Adrenal gland (tissue), 9 donors: ENCODE measurements at regions not wholly inside any gene's neighbourhood (a gene's known extent, or its start where the extent isn't known, plus 50 kb on each side); places are given as distances from the start of the nearest gene placed in this dataset.

Experiments
- DNase-seq, 7 donors: peaks; one replicate each; pipeline ENCODE4 v3.0.0-alpha.2; 2019 to 2020
- H3K27ac ChIP-seq, 5 donors: fragments of 200-600 bp; sonication (generic) in 4 of 5; 1 replicate in 3 of 5; 2 replicates in 2 of 5; pipeline versions ENCODE4 v1.5.1 to v1.8.0; 2016 to 2020; ENCODE audit warnings: mild to moderate bottlenecking in 1 of 5
- H3K27me3 ChIP-seq: fragments of 200-600 bp; 2 replicates; pipeline ENCODE4 v1.8.0; 2021
- H3K36me3 ChIP-seq, 2 donors: fragments of 200-600 bp; replicated peaks in 1 of 2; 1 replicate in 1 of 2; 2 replicates in 1 of 2; pipeline versions ENCODE4 v1.5.1 to v1.8.0; 2018 to 2022
- H3K4me1 ChIP-seq, 2 donors: fragments of 200-600 bp; replicated peaks in 1 of 2; 1 replicate in 1 of 2; 2 replicates in 1 of 2; pipeline versions ENCODE4 v1.5.1 to v1.8.0; 2018 to 2021
- H3K4me3 ChIP-seq, 4 donors: fragments of 200-600 bp; sonication (generic) in 3 of 4; one replicate each; pipeline ENCODE4 v1.5.1; 2016 to 2018
- H3K9me3 ChIP-seq, 3 donors: fragments of 200-600 bp; sonication (generic) in 1 of 3; replicated peaks in 1 of 3; 1 replicate in 2 of 3; 2 replicates in 1 of 3; pipeline versions ENCODE4 v1.5.1 to v1.8.0; 2016 to 2021
- CTCF ChIP-seq, 6 experiments: fragments of 450-650 bp in 4 of 6; fragments of 200-600 bp in 2 of 6; sonication (generic) in 1 of 6; IDR thresholded peaks; 1 replicate in 5 of 6; 2 replicates in 1 of 6; pipeline versions ENCODE4 v1.5.1 to v1.8.0; 2016 to 2021; ENCODE audit warnings: antibody characterized with exemption in 6 of 6, mild to moderate bottlenecking in 2 of 6, moderate library complexity in 1 of 6
- POLR2A ChIP-seq, 2 donors: fragments of 450-650 bp; IDR thresholded peaks; one replicate each; pipeline ENCODE4 v1.6.1; 2017; ENCODE audit warnings: antibody characterized with exemption in 2 of 2, mild to moderate bottlenecking in 2 of 2, moderate library complexity in 1 of 2
- WGBS, 4 donors: extraction: QIAGEN DNeasy Blood & Tissue Kit in 2 of 4; methylation state at CpG; one replicate each; pipeline versions ENCODE4 v1.1.5 to v1.1.7; 2013 to 2017; 5-methylcytosine and 5-hydroxymethylcytosine counted together
- intact Hi-C, 2 donors: fragments of 100-400 bp; cut with DNase I; formaldehyde crosslinking; loops; one replicate each; pipeline versions ENCODE4 v1.14.1 to v1.15.0; 2022 to 2023
- donor health status: healthy with polysubstance abuse.
- donor health status: Bipolar disorder and iron deficiency.
- donor health status: DM: yes; HTN: yes; CAD: no.
- donor health status: DM: no; HTN: no; CAD: no.
- donor health status: DM: no; HTN: no; CAD: no.

DNA sequence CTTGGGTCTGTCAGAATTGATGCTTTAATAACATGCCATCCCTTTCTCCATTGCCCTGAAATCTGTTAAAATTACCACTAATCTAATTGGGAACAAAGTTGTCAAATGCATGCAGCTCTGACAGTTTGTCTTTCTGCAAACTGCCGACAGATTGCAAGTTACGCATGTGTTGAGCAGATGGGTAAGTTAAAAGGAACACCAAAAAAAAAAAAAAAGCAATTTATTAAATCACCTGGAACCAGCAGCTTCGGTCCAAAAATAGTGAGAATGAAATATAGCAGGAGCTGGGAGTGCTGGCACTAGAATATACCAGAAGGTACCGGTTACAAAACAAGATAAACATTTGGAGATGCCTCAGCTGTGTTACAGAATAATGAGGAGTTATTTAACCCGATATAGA, 149.6 kb upstream of the C1orf87 start:
- intact Hi-C loops: no loop called here
- DNase-seq: no peak

GRCh38 chr1:60222360-60223115, 149.0 kb upstream of the C1orf87 start:
- 66 to 74% (median 69%) methylated on average over 11 of the region's 11 CpGs for WGBS, 4 donors
- DNase-seq: no peak

More for the DNA sequence above, 149.6 kb upstream of the C1orf87 start:
- 49 to 66% (median 54%) methylated on average over 5 of the region's 5 CpGs for WGBS, 4 donors
- Histone ChIP-seq H3K9me3 (no peaks in the 10 kb centered on the region), H3K4me3 (no peak overlapping the region), H3K27ac (no peak overlapping the region), H3K27me3 (no peaks in the 10 kb centered on the region), H3K36me3 (no peaks in the 10 kb centered on the region), H3K4me1 (no peaks in the 10 kb centered on the region)
- no peak for TF ChIP-seq CTCF (IDR thresholded peaks at IDR 0.05)
- no peak for TF ChIP-seq POLR2A (IDR thresholded peaks at IDR 0.05)

DNA sequence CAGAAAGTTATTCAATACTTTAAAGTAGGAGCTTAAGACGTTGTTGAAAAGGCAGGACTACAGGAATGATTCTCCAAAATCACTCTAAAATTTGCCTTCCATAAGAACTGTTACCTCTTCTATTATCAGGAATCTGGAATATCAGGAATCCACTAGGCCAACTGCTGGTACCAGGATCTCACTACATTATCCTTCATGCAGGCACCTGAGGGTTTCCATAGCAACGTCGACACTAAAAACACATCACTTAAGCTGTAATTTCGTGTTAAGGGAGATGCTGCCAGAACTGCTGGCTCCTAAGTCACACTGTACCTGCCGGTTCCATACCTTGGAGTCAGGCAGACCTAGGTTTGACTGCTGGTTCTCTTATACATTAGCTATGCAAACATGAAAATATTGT, 139.7 kb upstream of the C1orf87 start:
- TF ChIP-seq POLR2A (IDR thresholded peaks at IDR 0.05): no peak
- no peak for TF ChIP-seq CTCF (IDR thresholded peaks at IDR 0.05)
- intact Hi-C loops: no loop called here
- 66 to 76% (median 72%) methylated on average over 5 of the region's 5 CpGs for WGBS, 4 donors
- Histone ChIP-seq H3K27ac (no peak overlapping the region), H3K4me1 (no peaks in the 10 kb centered on the region), H3K9me3 (no peaks in the 10 kb centered on the region), H3K36me3 (no peaks in the 10 kb centered on the region), H3K27me3 (no peaks in the 10 kb centered on the region), H3K4me3 (no peak overlapping the region)
- no peak for DNase-seq

More at GRCh38 chr1:60222360-60223115, 149.0 kb upstream of the C1orf87 start:
- Histone ChIP-seq H3K27ac (no peak overlapping the region), H3K4me3 (no peak overlapping the region), H3K4me1 (no peaks in the 10 kb centered on the region), H3K27me3 (no peaks in the 10 kb centered on the region), H3K36me3 (no peaks in the 10 kb centered on the region), H3K9me3 (no peaks in the 10 kb centered on the region)
- intact Hi-C loops: no loop called here
- no peak for TF ChIP-seq POLR2A (IDR thresholded peaks at IDR 0.05)

DNA sequence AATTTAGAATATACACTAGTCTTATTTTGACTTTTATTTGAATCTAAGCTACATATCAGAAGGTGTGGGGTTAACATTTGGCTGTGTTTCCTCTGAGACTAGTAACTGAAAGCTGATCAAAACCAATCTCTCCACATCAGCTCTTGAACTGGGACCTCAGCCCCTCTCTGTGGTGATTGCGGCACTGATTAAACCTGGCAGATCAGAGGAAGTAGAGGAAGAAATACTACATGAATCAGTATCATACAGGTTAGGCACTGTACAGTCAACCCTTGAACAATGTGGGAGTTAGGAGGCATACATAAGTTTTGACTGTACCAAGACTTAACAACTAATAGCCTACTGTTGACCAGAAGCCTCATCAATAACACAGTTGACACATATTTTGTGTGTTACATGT, 122.5 kb upstream of the C1orf87 start:
- H3K27ac ChIP-seq: no peak overlapping the region
- no peaks in the 10 kb centered on the region for H3K27me3 ChIP-seq
- no peak overlapping the region for H3K4me3 ChIP-seq
- no peaks in the 10 kb centered on the region for H3K4me1 ChIP-seq
- TF ChIP-seq CTCF (IDR thresholded peaks at IDR 0.05): no peak
- TF ChIP-seq POLR2A (IDR thresholded peaks at IDR 0.05): no peak
- intact Hi-C loops: no loop called here
- H3K36me3 ChIP-seq: no peaks in the 10 kb centered on the region
- WGBS, 4 donors: 85 to 100% (median 95%) methylated on average over 1 of the region's 1 CpG
- no peaks in the 10 kb centered on the region for H3K9me3 ChIP-seq
- no peak for DNase-seq

DNA sequence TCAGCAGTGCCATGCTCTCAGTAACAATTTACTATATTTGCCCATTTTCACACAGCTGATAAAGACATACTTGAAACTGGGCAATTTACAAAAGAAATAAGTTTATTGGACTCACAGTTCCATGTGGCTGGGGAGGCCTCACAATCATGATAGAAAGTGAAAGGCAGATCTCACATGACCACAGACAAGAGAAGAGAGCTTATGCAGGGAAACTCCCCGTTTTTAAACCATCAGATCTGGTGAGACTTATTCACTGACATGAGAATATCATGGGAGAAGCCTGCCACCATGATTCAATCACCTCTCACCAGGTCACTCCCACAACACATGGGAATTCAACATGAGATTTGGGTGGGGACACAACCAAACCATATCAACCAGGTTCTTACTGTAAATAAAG, 112.1 kb upstream of the C1orf87 start:
- Histone ChIP-seq H3K4me3 (no peak overlapping the region), H3K27me3 (no peaks in the 10 kb centered on the region), H3K9me3 (no peaks in the 10 kb centered on the region), H3K36me3 (no peaks in the 10 kb centered on the region), H3K27ac (no peak overlapping the region), H3K4me1 (no peaks in the 10 kb centered on the region)
- intact Hi-C loops: no loop called here
- DNase-seq: no peak
- TF ChIP-seq POLR2A (IDR thresholded peaks at IDR 0.05): no peak
- no peak for TF ChIP-seq CTCF (IDR thresholded peaks at IDR 0.05)
- 35 to 54% (median 39%) methylated on average over 1 of the region's 1 CpG for WGBS, 4 donors
